Adipocyte (in vitro differentiated cells): ENCODE measurements at regions not wholly inside any gene's neighbourhood (a gene's known extent, or its start where the extent isn't known, plus 50 kb on each side); places are given as distances from the start of the nearest gene placed in this dataset.

ENCODE experiments used
- DNase-seq: peaks from one replicate; pipeline ENCODE4 v3.0.0-alpha.2; 2015; ENCODE audit warnings: low read depth
- H3K27me3 ChIP-seq: replicated peaks from 2 replicates; pipeline ENCODE4 v1.7.0; 2013; ENCODE audit warnings: mild to moderate bottlenecking, low read length, moderate library complexity; ENCODE audit not compliant: control insufficient read depth, insufficient read depth
- H3K36me3 ChIP-seq: 2 replicates; pipeline ENCODE4 v1.7.0; 2013; ENCODE audit warnings: low read length, mild to moderate bottlenecking, moderate library complexity; ENCODE audit not compliant: control insufficient read depth, insufficient read depth, severe bottlenecking
- H3K4me1 ChIP-seq: 2 replicates; pipeline ENCODE4 v1.7.0; 2013; ENCODE audit warnings: mild to moderate bottlenecking, low read length, moderate library complexity; ENCODE audit not compliant: control insufficient read depth, insufficient read depth
- H3K4me3 ChIP-seq: 2 replicates; pipeline ENCODE4 v1.7.0; 2013; ENCODE audit warnings: mild to moderate bottlenecking, low read length, moderate library complexity
- H3K9ac ChIP-seq: 2 replicates; pipeline ENCODE4 v1.7.0; 2013; ENCODE audit warnings: mild to moderate bottlenecking, low read length, moderate library complexity
- H3K9me3 ChIP-seq: 2 replicates; pipeline ENCODE4 v1.7.0; 2013; ENCODE audit warnings: mild to moderate bottlenecking, low read length, moderate library complexity; ENCODE audit not compliant: control insufficient read depth

- DNase-seq: no peak
- Histone ChIP-seq H3K9ac (no peak overlapping the region), H3K27me3 (no peaks in the 10 kb centered on the region), H3K4me3 (no peak overlapping the region), H3K36me3 (no peaks in the 10 kb centered on the region), H3K9me3 (peaks cover 2% of the 10 kb centered on the region), H3K4me1 (no peaks in the 10 kb centered on the region)
These were observed 439.3 kb upstream of the CTNND2 start for GRCh38 chr5:12343558-12343957.

- DNase-seq: no peak
- H3K27me3 ChIP-seq: no peaks in the 10 kb centered on the region
- no peaks in the 10 kb centered on the region for H3K4me1 ChIP-seq
- H3K9ac ChIP-seq: no peak overlapping the region
- H3K36me3 ChIP-seq: no peaks in the 10 kb centered on the region
- H3K9me3 ChIP-seq: no peaks in the 10 kb centered on the region
- H3K4me3 ChIP-seq: no peak overlapping the region
These were observed 431.7 kb upstream of the CTNND2 start for GRCh38 chr5:12335938-12336337.

GRCh38 chr5:12332480-12332879 is 428.2 kb upstream of the CTNND2 start:
- Histone ChIP-seq H3K9ac (no peak overlapping the region), H3K4me3 (no peak overlapping the region), H3K27me3 (no peaks in the 10 kb centered on the region), H3K4me1 (no peaks in the 10 kb centered on the region), H3K36me3 (no peaks in the 10 kb centered on the region), H3K9me3 (no peaks in the 10 kb centered on the region)
- no peak for DNase-seq

GRCh38 chr5:12330993-12331588 is 426.8 kb upstream of the CTNND2 start:
- Histone ChIP-seq H3K4me1 (no peaks in the 10 kb centered on the region), H3K4me3 (no peak overlapping the region), H3K9ac (no peak overlapping the region), H3K9me3 (peaks cover 3% of the 10 kb centered on the region), H3K36me3 (no peaks in the 10 kb centered on the region), H3K27me3 (no peaks in the 10 kb centered on the region)
- no peak for DNase-seq

- H3K4me3 ChIP-seq: no peak overlapping the region
- no peak for DNase-seq
- H3K9me3 ChIP-seq: peaks cover 3% of the 10 kb centered on the region
- H3K27me3 ChIP-seq: no peaks in the 10 kb centered on the region
- no peaks in the 10 kb centered on the region for H3K36me3 ChIP-seq
- no peaks in the 10 kb centered on the region for H3K4me1 ChIP-seq
- H3K9ac ChIP-seq: no peak overlapping the region
These were observed 426.1 kb upstream of the CTNND2 start for GRCh38 chr5:12330381-12330780.

GRCh38 chr5:12323637-12324229 is 419.5 kb upstream of the CTNND2 start:
- H3K4me3 ChIP-seq: no peak overlapping the region
- H3K4me1 ChIP-seq: no peaks in the 10 kb centered on the region
- no peaks in the 10 kb centered on the region for H3K36me3 ChIP-seq
- DNase-seq: no peak
- no peaks in the 10 kb centered on the region for H3K27me3 ChIP-seq
- H3K9me3 ChIP-seq: peaks cover 3% of the 10 kb centered on the region
- H3K9ac ChIP-seq: no peak overlapping the region

GRCh38 chr5:12322042-12322441 is 417.8 kb upstream of the CTNND2 start:
- Histone ChIP-seq H3K4me1 (no peaks in the 10 kb centered on the region), H3K36me3 (no peaks in the 10 kb centered on the region), H3K27me3 (no peaks in the 10 kb centered on the region), H3K4me3 (no peak overlapping the region), H3K9me3 (peaks cover 3% of the 10 kb centered on the region), H3K9ac (no peak overlapping the region)
- no peak for DNase-seq

GRCh38 chr5:12320331-12320730 is 416.1 kb upstream of the CTNND2 start:
- Histone ChIP-seq H3K9me3 (no peaks in the 10 kb centered on the region), H3K27me3 (no peaks in the 10 kb centered on the region), H3K9ac (no peak overlapping the region), H3K4me1 (no peaks in the 10 kb centered on the region), H3K4me3 (no peak overlapping the region), H3K36me3 (no peaks in the 10 kb centered on the region)
- no peak for DNase-seq

GRCh38 chr5:12316812-12317211 is 412.6 kb upstream of the CTNND2 start:
- no peaks in the 10 kb centered on the region for H3K4me1 ChIP-seq
- DNase-seq: no peak
- no peaks in the 10 kb centered on the region for H3K36me3 ChIP-seq
- H3K9me3 ChIP-seq: no peaks in the 10 kb centered on the region
- H3K9ac ChIP-seq: no peak overlapping the region
- H3K27me3 ChIP-seq: no peaks in the 10 kb centered on the region
- no peak overlapping the region for H3K4me3 ChIP-seq

- Histone ChIP-seq H3K4me1 (no peaks in the 10 kb centered on the region), H3K27me3 (no peaks in the 10 kb centered on the region), H3K4me3 (no peak overlapping the region), H3K9me3 (no peaks in the 10 kb centered on the region), H3K9ac (no peak overlapping the region), H3K36me3 (no peaks in the 10 kb centered on the region)
- no peak for DNase-seq
These were observed 411.2 kb upstream of the CTNND2 start for GRCh38 chr5:12315461-12315860.

GRCh38 chr5:12313602-12314001 is 409.4 kb upstream of the CTNND2 start:
- Histone ChIP-seq H3K9ac (no peak overlapping the region), H3K9me3 (no peaks in the 10 kb centered on the region), H3K4me3 (no peak overlapping the region), H3K4me1 (no peaks in the 10 kb centered on the region), H3K36me3 (no peaks in the 10 kb centered on the region), H3K27me3 (no peaks in the 10 kb centered on the region)
- no peak for DNase-seq

GRCh38 chr5:12312343-12312742 is 408.1 kb upstream of the CTNND2 start:
- DNase-seq: no peak

More at GRCh38 chr5:12312343-12312742, 408.1 kb upstream of the CTNND2 start:
- Histone ChIP-seq H3K36me3 (no peaks in the 10 kb centered on the region), H3K9me3 (no peaks in the 10 kb centered on the region), H3K4me1 (no peaks in the 10 kb centered on the region), H3K4me3 (no peak overlapping the region), H3K27me3 (no peaks in the 10 kb centered on the region), H3K9ac (no peak overlapping the region)
